ENCODE measurements at regions not wholly inside any gene's neighbourhood (a gene's known extent, or its start where the extent isn't known, plus 50 kb on each side); places are given as distances from the start of the nearest gene placed in this dataset.

- no CpG with 5 or more reads among the region's 3 CpGs for WGBS (ENCODE audit: extremely low coverage, insufficient read length, low lambda C conversion rate)
- Mint-ChIP-seq H3K27ac (no peak overlapping the region), H3K27me3 (ENCODE audit: low read depth) (peaks cover 100% of the 10 kb centered on the region), H3K36me3 (ENCODE audit: insufficient read depth in 1 of 3, low read depth in 3 of 3) (peaks cover 0 to 3% (median 0%) of the 10 kb centered on the region in 3 experiments; a peak in 1 of 7 replicates), H3K4me1 (peaks cover 0 to 5% of the 10 kb centered on the region in 2 experiments; a peak in 2 of 4 replicates), H3K4me3 (no peak overlapping the region), H3K9me3 (peaks cover 0 to 3% of the 10 kb centered on the region in 2 experiments; a peak in 1 of 5 replicates)
- Histone ChIP-seq H2AK5ac (ENCODE audit: insufficient read length, low read length) (no peak overlapping the region), H4K91ac (ENCODE audit: insufficient read length, low read depth, low read length) (no peak overlapping the region), H3K23me2 (ENCODE audit: insufficient read length, low read depth, low read length, poor library complexity, severe bottlenecking) (no peaks in the 10 kb centered on the region), H2BK5ac (ENCODE audit: insufficient read length, low read length) (no peak overlapping the region), H3K4ac (ENCODE audit: low read depth, low read length) (no peak overlapping the region), H2BK20ac (ENCODE audit: low read depth, low read length, poor library complexity, severe bottlenecking) (no peak overlapping the region), H4K8ac (replicated peaks; ENCODE audit: insufficient read length, low read depth, low read length) (no peak overlapping the region), H4K20me1 (ENCODE audit: control insufficient read depth, insufficient read depth, insufficient read length) (no peaks in the 10 kb centered on the region), H4K5ac (ENCODE audit: insufficient read length, low read depth, low read length) (no peak overlapping the region), H3T11ph (ENCODE audit: low read length) (no peak overlapping the region), H3K56ac (ENCODE audit: insufficient read length, low read depth, low read length) (no peak overlapping the region), H3K18ac (ENCODE audit: insufficient read length, low read depth, low read length) (no peak overlapping the region), H2BK15ac (ENCODE audit: low read depth, low read length) (no peak overlapping the region), H3K79me1 (ENCODE audit: insufficient read depth, low read depth, low read length, poor library complexity, severe bottlenecking) (no peaks in the 10 kb centered on the region), H2AFZ (ENCODE audit: low read length) (no peak overlapping the region), H3K4me2 (ENCODE audit: insufficient read depth, insufficient read length, low read length) (no peak overlapping the region), H3K27ac (ENCODE audit: insufficient read length, low read depth, low read length) (no peak overlapping the region), H3K14ac (ENCODE audit: insufficient read depth, low read length) (no peak overlapping the region), H3K79me2 (ENCODE audit: insufficient read depth, low read length) (no peaks in the 10 kb centered on the region), H3K4me1 (ENCODE audit: insufficient read depth, low read length) (no peaks in the 10 kb centered on the region), H2BK120ac (ENCODE audit: low read depth, low read length, poor library complexity, severe bottlenecking) (no peak overlapping the region), H2BK12ac (ENCODE audit: insufficient read length, low read depth, low read length) (no peak overlapping the region), H3K27me3 (ENCODE audit: insufficient read depth, low read length) (peaks cover 74% of the 10 kb centered on the region), H3K23ac (ENCODE audit: insufficient read length, low read depth, low read length) (no peak overlapping the region), H3K9ac (ENCODE audit: extremely low read depth, insufficient read length, low read length) (no peak overlapping the region), H3K9me3 (ENCODE audit: control insufficient read depth, low read depth, low read length) (no peaks in the 10 kb centered on the region)
- DNase-seq: no peak
- TF ChIP-seq, protein P1, sequence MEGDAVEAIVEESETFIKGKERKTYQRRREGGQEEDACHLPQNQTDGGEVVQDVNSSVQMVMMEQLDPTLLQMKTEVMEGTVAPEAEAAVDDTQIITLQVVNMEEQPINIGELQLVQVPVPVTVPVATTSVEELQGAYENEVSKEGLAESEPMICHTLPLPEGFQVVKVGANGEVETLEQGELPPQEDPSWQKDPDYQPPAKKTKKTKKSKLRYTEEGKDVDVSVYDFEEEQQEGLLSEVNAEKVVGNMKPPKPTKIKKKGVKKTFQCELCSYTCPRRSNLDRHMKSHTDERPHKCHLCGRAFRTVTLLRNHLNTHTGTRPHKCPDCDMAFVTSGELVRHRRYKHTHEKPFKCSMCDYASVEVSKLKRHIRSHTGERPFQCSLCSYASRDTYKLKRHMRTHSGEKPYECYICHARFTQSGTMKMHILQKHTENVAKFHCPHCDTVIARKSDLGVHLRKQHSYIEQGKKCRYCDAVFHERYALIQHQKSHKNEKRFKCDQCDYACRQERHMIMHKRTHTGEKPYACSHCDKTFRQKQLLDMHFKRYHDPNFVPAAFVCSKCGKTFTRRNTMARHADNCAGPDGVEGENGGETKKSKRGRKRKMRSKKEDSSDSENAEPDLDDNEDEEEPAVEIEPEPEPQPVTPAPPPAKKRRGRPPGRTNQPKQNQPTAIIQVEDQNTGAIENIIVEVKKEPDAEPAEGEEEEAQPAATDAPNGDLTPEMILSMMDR (conservative IDR thresholded peaks at IDR 0.05): no peak
Observed at GRCh38 chr22:22384267-22384666, 124.3 kb downstream of the ZNF280B start.
